ENCODE measurements at regions not wholly inside any gene's neighbourhood (a gene's known extent, or its start where the extent isn't known, plus 50 kb on each side); places are given as distances from the start of the nearest gene placed in this dataset.

DNA sequence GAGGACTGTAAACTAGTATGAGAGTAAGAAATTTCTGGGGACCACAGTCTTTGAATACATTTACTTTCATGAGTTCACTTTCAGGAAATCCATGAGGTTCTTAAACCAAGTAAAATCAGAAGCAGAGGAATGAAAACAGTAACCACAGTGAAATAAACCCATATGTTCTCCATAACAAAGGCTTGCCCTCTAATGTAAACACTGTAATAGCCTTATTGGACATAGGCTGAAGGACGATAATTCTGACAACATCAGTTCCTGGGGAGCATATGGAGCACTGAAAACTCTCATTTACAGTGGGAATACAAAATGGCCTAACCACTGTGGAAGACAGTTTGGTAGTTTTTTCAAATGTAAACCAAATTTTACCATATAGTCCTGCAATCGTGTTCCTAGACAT, 965.8 kb downstream of the NSUN3 start:
- TF ChIP-seq ZNF274 (IDR thresholded peaks at IDR 0.05; ENCODE audit: low read depth, low read length) (no peak), YY1 (IDR thresholded peaks at IDR 0.05; ENCODE audit: insufficient read depth, insufficient read length) (no peak)
